ENCODE measurements at regions not wholly inside any gene's neighbourhood (a gene's known extent, or its start where the extent isn't known, plus 50 kb on each side); places are given as distances from the start of the nearest gene placed in this dataset.

- TF ChIP-seq CTCF (IDR thresholded peaks at IDR 0.05) = no peak
- no peak for TF ChIP-seq EZH2 (IDR thresholded peaks at IDR 0.05; ENCODE audit: borderline replicate concordance, insufficient read depth, low read depth, low read length, poor library complexity, severe bottlenecking)
Observed at GRCh38 chr20:19886661-19887288, 128.7 kb downstream of the RIN2 start.
